Osteoblast (primary cell): ENCODE measurements at regions not wholly inside any gene's neighbourhood (a gene's known extent, or its start where the extent isn't known, plus 50 kb on each side); places are given as distances from the start of the nearest gene placed in this dataset.

ENCODE experiments used
- DNase-seq: peaks from one replicate; pipeline ENCODE4 v3.0.0; 2011; ENCODE audit warnings: low spot score, mixed read lengths; ENCODE audit not compliant: insufficient read length; ENCODE audit errors: missing footprints
- H2AFZ ChIP-seq: 2 replicates; pipeline ENCODE4 v1.6.0; 2011; ENCODE audit warnings: mild to moderate bottlenecking, low read length
- H3K27ac ChIP-seq: 2 replicates; pipeline ENCODE4 v1.5.1; 2011; ENCODE audit warnings: mild to moderate bottlenecking, low read depth, low read length, moderate library complexity
- H3K27me3 ChIP-seq: 2 replicates; pipeline ENCODE4 v1.6.0; 2012; ENCODE audit warnings: mild to moderate bottlenecking, control low read depth, inconsistent platforms, low read length, moderate library complexity; ENCODE audit not compliant: insufficient read depth
- H3K36me3 ChIP-seq: 2 replicates; pipeline ENCODE4 v1.5.1; 2011; ENCODE audit warnings: mild to moderate bottlenecking, low read length, control low read depth, moderate library complexity; ENCODE audit not compliant: insufficient read depth
- H3K4me1 ChIP-seq: 2 replicates; pipeline ENCODE4 v1.5.1; 2011; ENCODE audit warnings: mild to moderate bottlenecking, low read length, control low read depth, moderate library complexity; ENCODE audit not compliant: insufficient read depth
- H3K4me2 ChIP-seq: 2 replicates; pipeline ENCODE4 v1.6.0; 2011; ENCODE audit warnings: mild to moderate bottlenecking, low read length; ENCODE audit not compliant: insufficient read depth
- H3K4me3 ChIP-seq: fragments of 200-600 bp; sonication (generic); 3 replicates; pipeline ENCODE4 v1.5.1; 2012; ENCODE audit warnings: mild to moderate bottlenecking, low read length, inconsistent platforms; ENCODE audit not compliant: insufficient read depth
- H3K79me2 ChIP-seq: 2 replicates; pipeline ENCODE4 v1.6.0; 2012; ENCODE audit warnings: mild to moderate bottlenecking, low read length, control low read depth, inconsistent platforms; ENCODE audit not compliant: insufficient read depth
- H3K9me3 ChIP-seq: 2 replicates; pipeline ENCODE4 v1.5.1; 2011; ENCODE audit warnings: low read depth, low read length, control low read depth
- H4K20me1 ChIP-seq: 2 replicates; pipeline ENCODE4 v1.6.0; 2012; ENCODE audit warnings: mild to moderate bottlenecking, low read length, control low read depth; ENCODE audit not compliant: insufficient read depth
- TF ChIP-seq, protein P1 (sequence below): IDR thresholded peaks from 2 replicates; pipeline ENCODE4 v1.5.1; 2011; ENCODE audit warnings: mild to moderate bottlenecking, low read depth, low read length, moderate library complexity; ENCODE audit errors: extremely low read depth

DNA sequence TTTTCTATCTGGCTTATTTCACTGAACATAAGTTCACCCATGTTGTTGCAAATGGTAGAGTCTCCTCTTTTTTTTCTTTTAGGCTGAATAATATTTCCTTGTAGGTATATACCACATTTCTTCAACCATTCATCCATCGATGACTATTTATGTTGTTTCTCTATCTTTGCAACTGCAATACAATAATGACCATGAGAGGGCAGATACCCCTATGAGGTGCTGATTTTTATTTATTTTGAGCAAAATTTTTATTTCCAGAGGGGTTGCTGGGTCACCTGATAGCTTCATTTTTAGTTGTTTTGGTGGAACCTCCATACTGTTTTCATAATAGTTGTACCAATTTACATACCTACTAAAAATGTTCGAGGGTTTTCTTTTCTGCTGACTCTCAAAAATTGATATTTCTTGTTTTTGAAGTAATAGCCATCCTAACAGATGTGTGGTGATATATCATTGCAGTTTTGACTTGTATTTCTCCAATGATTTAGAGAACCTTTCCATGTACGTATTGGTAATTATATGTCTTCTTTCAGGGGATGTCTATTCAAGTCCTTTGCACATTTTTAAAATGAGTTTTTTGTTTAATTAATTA is 1697.0 kb downstream of the PCDH7 start:
- no peak overlapping the region for H3K4me3 ChIP-seq

DNA sequence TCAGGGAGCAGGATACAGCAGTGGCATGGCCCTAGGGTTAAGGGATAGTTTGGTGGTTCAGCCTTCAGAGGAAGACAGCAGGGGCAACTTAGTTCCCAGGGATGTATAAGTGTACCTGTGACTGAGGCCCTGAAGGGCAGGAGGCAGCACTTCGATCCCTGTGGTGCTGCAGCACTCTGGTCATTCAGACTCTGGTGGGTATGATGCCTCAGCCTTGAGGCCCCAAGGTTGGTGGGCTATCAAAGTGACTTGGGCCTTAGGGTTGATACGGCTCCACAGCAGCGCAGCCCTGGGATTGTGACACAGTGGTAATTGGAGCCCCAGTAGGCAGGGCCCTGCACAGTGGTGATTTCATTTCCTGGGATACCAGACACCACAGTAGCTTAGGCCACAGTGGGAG is 1703.1 kb downstream of the PCDH7 start:
- TF ChIP-seq, protein P1, sequence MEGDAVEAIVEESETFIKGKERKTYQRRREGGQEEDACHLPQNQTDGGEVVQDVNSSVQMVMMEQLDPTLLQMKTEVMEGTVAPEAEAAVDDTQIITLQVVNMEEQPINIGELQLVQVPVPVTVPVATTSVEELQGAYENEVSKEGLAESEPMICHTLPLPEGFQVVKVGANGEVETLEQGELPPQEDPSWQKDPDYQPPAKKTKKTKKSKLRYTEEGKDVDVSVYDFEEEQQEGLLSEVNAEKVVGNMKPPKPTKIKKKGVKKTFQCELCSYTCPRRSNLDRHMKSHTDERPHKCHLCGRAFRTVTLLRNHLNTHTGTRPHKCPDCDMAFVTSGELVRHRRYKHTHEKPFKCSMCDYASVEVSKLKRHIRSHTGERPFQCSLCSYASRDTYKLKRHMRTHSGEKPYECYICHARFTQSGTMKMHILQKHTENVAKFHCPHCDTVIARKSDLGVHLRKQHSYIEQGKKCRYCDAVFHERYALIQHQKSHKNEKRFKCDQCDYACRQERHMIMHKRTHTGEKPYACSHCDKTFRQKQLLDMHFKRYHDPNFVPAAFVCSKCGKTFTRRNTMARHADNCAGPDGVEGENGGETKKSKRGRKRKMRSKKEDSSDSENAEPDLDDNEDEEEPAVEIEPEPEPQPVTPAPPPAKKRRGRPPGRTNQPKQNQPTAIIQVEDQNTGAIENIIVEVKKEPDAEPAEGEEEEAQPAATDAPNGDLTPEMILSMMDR: no peak
- no peak for DNase-seq
- H3K36me3 ChIP-seq: no peaks in the 10 kb centered on the region

More for the DNA sequence above, 1697.0 kb downstream of the PCDH7 start:
- no peak overlapping the region for H3K4me2 ChIP-seq
- no peak overlapping the region for H3K27ac ChIP-seq
- no peak for DNase-seq
- no peaks in the 10 kb centered on the region for H3K79me2 ChIP-seq
- TF ChIP-seq, protein P1: no peak
- no peaks in the 10 kb centered on the region for H3K9me3 ChIP-seq
- no peaks in the 10 kb centered on the region for H3K36me3 ChIP-seq
- no peaks in the 10 kb centered on the region for H4K20me1 ChIP-seq
- no peaks in the 10 kb centered on the region for H3K27me3 ChIP-seq
- H3K4me1 ChIP-seq: no peaks in the 10 kb centered on the region
- no peak overlapping the region for H2AFZ ChIP-seq

DNA sequence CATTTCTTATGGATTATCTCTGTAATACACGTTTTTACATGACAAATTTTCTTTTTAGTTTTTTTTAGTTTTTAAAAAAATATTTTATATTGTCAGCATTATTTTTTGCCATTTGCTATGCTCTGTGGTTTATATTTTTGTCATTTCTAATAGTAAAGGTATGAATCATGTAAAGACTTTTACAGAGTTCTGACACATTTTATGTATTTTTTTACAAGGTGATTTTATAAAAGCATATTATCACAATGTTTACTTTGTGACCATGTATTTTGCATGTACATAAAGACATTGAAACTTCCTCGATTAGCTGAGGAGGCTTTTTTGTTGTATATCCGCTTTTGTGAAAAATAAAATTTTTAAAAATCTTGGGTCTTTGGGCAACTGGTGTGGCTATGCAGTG is 1705.1 kb downstream of the PCDH7 start:
- Histone ChIP-seq H3K9me3 (peaks cover 2% of the 10 kb centered on the region), H3K4me2 (no peak overlapping the region), H3K36me3 (no peaks in the 10 kb centered on the region), H3K4me1 (no peaks in the 10 kb centered on the region), H3K27me3 (no peaks in the 10 kb centered on the region), H3K4me3 (no peak overlapping the region), H4K20me1 (no peaks in the 10 kb centered on the region), H3K27ac (no peak overlapping the region), H2AFZ (no peak overlapping the region), H3K79me2 (no peaks in the 10 kb centered on the region)
- TF ChIP-seq, protein P1: no peak
- DNase-seq: no peak

More for the DNA sequence above, 1703.1 kb downstream of the PCDH7 start:
- no peak overlapping the region for H2AFZ ChIP-seq
- H3K27me3 ChIP-seq: no peaks in the 10 kb centered on the region
- H3K27ac ChIP-seq: no peak overlapping the region
- no peak overlapping the region for H3K4me3 ChIP-seq
- peaks cover 2% of the 10 kb centered on the region for H3K9me3 ChIP-seq
- H4K20me1 ChIP-seq: no peaks in the 10 kb centered on the region
- no peaks in the 10 kb centered on the region for H3K79me2 ChIP-seq
- H3K4me2 ChIP-seq: no peak overlapping the region
- no peaks in the 10 kb centered on the region for H3K4me1 ChIP-seq

DNA sequence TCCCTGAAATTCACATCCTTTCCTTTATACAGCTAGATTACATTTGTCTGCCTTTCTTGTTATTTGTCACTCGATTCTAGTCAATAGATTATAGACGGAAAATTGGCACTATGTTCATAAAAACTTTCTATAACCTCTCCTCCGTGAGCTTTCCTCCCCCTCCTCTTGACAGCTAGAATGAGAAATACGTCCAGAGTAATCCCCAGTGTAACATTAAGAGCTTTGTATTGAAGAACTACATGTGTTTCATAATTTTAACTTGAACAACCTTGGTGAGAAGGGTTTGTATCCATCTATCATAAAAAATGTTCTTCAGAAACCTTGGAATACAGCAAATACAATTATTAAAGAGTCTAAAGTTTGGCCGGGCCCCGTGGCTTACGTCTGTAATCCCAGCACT is 1707.4 kb downstream of the PCDH7 start:
- TF ChIP-seq, protein P1: no peak
- Histone ChIP-seq H3K27ac (no peak overlapping the region), H3K4me3 (no peak overlapping the region)

More for the DNA sequence above, 1707.4 kb downstream of the PCDH7 start:
- Histone ChIP-seq H4K20me1 (no peaks in the 10 kb centered on the region), H3K4me2 (no peak overlapping the region), H3K4me1 (no peaks in the 10 kb centered on the region), H3K79me2 (no peaks in the 10 kb centered on the region), H3K36me3 (no peaks in the 10 kb centered on the region), H3K27me3 (no peaks in the 10 kb centered on the region), H3K9me3 (peaks cover 2% of the 10 kb centered on the region), H2AFZ (no peak overlapping the region)
- no peak for DNase-seq
